HepG2 (cell line): ENCODE measurements at regions not wholly inside any gene's neighbourhood (a gene's known extent, or its start where the extent isn't known, plus 50 kb on each side); places are given as distances from the start of the nearest gene placed in this dataset.

ENCODE experiments used
- CTCF ChIP-seq: sonication (generic); formaldehyde crosslinking; IDR thresholded peaks from 2 replicates; pipeline ENCODE4 v1.5.0; 2020; ENCODE audit warnings: mild to moderate bottlenecking, missing genetic modification reagents, moderate library complexity
- NCOR1 ChIP-seq: fragments of 200-600 bp; sonication (generic); IDR thresholded peaks from 2 replicates; pipeline ENCODE4 v1.7.0; 2017; ENCODE audit warnings: antibody characterized with exemption, low read length, borderline replicate concordance
- NFAT5 ChIP-seq: sonication (generic); formaldehyde crosslinking; IDR thresholded peaks from 2 replicates; pipeline ENCODE4 v1.4.0; 2020; ENCODE audit warnings: missing genetic modification reagents
- ZNF225 ChIP-seq: sonication (generic); formaldehyde crosslinking; IDR thresholded peaks from 2 replicates; pipeline ENCODE4 v1.4.0; 2020; ENCODE audit warnings: mild to moderate bottlenecking, missing genetic modification reagents
- ZNF749 ChIP-seq: sonication (generic); formaldehyde crosslinking; IDR thresholded peaks from 2 replicates; pipeline ENCODE4 v1.8.0; 2022; ENCODE audit warnings: mild to moderate bottlenecking, missing genetic modification reagents, moderate library complexity, borderline replicate concordance

DNA sequence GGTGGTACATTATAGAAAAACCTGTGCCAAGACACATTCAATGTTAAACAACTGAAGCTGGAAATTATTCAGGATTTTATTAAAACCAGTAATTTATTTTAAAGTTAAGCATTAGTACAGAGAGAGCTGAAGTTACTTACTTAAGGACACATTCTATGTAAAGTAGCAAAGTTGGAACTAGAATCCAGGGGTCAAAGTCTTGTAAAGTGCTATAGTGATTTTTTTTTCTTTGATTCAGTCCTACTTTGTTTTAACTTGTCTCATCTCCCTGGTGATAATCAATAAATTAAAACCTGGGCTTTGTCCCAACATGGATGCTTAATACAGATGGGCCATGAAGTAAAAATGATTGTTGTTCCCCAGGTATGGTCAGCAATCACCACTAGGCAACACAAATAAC is 1271.8 kb upstream of the CHAC2 start:
- TF ChIP-seq CTCF (CRISPR knock-in tag) = no peak
- TF ChIP-seq ZNF749 (CRISPR knock-in tag) = no peak
- TF ChIP-seq NFAT5 (CRISPR knock-in tag) = no peak
- TF ChIP-seq NCOR1 = no peak
- TF ChIP-seq ZNF225 = no peak
